CD1c-positive myeloid dendritic cell (primary cell): ENCODE measurements at regions not wholly inside any gene's neighbourhood (a gene's known extent, or its start where the extent isn't known, plus 50 kb on each side); places are given as distances from the start of the nearest gene placed in this dataset.

Experiments used
- DNase-seq: peaks from one replicate; pipeline ENCODE4 v3.0.0-alpha.2; 2016; ENCODE audit errors: extremely low spot score

DNA sequence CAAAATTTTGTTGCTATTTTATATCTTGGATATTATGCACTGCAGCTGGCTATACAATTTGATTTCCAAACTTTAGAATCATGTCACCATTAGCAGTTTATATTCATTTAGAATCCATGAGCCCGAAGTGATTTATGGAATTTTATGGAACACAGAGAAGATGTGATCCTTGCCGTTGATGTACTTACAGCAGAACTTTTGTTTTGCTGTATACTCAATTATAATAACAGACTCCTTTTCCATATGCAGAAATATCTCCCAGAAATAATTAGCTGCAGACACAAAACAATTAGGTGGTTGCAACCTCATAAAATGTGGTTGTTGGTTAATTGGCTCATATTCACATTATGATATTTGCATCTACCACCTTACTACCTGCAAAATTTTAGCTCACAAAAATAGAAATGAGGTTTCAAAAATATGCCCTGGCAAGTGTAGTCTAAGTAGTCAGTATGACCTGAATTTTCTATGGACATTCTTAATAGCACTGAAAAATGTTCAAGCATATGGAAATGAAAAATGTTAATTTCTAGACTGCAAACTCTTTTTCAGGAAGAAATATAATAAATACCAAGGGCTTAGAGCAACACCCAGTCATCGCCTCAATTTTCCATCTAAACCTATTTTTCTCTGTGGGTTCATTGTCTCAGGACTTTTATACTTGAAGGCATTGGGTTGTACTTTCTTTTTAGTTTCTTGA lies 997.6 kb downstream of the MCTP2 start:
- DNase-seq: no peak

DNA sequence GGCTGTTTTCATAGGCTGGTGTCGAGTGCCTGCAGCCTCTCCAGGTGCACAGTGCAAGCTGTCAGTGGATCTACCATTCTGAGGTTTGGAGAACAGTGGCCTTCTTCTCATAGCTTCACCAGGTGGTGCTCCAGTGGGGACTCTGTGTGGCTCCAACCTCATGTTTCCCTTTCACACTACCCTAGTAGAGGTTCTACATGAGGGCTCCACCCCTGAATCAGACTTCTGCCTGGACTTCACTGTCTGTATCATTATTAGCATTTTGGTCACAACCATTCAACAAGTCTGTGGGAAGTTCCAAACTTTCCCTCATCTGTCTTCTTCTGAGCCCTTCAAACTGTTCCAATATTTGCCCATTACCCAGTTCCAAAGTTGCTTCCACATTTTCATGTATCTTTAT lies 1003.7 kb downstream of the MCTP2 start:
- DNase-seq: no peak

DNA sequence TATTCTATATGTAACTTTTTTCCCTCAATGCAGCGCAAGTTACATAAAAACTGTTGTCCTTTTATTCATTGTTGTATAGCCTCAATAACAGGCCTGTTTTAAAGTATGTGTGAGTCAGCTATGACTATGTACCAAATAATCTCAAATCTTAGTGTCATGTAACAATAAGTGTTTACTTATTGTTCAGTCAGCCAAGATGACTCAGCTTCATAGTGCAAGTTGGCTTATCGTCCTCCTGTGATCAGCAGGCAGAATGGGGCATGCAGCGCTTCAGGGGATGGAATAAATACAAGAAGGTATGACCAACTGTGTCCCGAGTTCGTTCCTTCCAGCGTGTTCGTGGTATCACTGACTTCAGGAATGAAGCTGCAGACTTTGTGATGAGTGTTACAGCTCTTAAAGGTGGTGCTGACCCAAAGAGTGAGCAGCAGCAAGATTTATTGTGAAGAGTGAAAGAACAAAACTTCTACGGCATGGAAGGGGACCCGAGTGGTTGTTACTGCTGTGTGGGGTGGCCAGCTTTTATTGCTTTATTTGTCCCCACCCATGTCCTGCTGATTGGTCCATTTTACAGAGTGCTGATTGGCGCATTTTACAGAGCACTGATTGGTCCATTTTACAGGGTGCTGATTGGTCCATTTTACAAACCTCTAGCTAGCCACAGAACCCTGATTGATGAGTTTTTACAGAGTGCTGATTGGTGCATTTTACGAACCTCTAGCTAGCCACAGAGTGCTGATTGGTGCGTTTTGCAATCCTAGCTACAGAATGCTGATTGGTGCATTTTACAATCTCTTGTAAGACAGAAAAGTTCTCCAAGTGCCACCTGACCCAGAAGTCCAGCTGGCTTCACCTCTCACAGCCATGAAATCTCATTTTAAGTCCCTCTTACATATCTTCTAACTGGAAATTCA lies 1016.0 kb downstream of the MCTP2 start:
- no peak for DNase-seq

DNA sequence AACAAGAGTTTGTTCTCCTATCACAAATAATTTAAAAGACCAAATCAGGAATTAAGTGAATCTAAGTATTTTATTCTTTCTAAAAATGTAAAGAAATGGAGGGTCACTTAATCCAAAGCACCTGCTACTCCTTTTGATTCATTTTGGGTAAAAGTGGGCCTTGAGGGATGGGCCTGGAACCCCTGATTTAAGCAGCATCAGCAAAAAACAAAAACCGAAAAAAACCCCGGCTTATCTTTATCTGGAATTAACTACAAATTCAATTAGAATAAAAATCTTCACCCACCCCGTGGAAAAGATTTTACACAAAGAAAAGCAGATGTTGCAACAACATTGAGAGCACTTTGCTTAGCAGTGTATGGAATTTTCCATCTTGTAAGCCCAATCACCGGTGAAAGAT lies 1018.2 kb downstream of the MCTP2 start:
- no peak for DNase-seq

DNA sequence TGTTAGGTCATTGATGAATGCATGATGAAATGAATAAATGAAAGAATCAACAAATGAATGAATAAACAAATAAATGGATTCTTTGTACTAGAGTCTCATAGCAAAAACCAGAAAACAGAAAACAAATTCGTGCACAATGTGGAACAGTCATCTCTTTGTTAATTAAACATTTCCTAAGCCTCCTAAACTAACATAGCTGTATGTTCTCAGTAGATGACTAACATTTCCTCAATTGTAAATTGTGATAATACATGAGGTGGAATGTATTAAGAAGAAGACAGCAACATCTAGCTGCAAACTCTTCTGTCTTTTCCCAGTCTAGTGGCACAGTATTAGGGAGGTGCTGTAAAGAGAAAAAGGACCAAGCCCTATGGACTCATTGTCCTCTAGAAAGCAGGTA lies 1021.0 kb downstream of the MCTP2 start:
- DNase-seq: no peak

DNA sequence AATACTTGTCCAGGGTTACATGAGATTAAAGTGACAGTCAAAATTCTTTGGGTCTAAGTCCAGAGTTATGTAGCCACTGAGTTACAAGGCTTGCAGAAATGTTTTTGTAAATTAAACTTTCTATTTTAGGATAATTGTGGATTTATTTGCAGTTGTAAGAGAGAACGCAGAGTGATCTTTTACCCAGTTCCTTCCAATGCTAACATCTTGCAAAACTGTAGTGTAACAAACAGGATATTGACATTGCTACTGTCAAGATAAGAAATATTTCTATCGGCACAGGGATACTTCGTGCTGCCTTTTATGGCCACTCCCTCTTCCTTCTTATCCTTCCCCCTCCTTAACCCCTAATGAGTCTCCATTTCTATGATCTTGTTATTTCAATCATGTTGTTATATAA lies 1022.9 kb downstream of the MCTP2 start:
- no peak for DNase-seq

DNA sequence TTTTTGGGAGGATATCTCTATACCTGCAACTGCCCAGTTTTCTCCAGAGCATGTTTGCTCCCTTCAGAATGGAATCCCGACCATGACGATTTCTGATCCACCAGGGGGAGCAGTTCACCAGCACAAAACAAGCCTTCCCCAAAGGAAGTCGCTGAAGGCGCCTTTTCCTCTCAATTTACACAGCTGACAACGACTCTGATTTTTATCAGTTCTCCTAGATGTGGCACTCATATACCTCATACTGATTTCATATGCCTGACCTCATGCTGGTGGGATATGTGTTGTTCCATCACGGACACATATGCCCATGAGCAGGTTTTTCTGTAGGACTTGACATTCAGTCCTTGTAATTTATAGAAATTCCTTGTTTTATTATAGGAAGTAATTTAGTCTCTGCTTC lies 1028.2 kb downstream of the MCTP2 start:
- DNase-seq: peak; percentile 62

DNA sequence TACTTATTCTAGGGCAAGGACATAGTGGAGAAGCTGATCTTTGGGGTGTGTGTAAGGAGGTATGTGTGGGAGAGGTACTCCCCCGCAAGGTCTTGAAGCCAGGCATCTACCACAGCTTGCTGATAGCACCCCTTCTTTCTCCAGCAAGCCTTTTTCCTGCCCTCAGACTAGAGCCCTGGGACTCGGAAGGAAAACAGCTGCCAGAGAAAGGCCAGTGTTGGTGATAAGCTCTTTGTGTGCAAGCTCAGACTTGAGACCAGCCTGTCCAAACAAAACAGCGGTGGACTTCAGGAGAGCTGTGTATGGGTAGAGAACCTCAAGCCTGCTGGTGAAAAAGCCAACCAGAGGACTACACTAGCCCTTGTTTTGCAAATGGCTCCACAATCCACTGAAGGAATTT lies 1028.6 kb downstream of the MCTP2 start:
- no peak for DNase-seq

DNA sequence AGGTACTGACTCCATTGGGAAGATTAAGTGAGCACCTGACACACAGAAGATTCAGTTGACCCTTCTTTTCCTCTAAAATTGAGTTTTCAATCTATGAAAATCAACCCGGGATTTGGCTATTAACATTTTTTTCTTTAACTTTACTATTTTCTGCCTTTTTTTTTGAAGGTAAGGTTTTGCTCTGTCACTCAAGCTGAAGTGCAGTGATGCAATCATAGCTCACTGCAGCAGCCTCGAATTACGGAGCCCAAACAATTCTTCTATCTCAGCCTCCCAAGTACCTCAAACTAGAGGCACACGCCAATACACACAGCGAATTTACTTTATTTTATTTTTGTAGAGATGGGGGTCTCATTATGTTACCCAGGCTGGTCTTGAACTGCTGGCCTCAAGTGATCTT lies 1029.5 kb downstream of the MCTP2 start:
- DNase-seq: no peak

DNA sequence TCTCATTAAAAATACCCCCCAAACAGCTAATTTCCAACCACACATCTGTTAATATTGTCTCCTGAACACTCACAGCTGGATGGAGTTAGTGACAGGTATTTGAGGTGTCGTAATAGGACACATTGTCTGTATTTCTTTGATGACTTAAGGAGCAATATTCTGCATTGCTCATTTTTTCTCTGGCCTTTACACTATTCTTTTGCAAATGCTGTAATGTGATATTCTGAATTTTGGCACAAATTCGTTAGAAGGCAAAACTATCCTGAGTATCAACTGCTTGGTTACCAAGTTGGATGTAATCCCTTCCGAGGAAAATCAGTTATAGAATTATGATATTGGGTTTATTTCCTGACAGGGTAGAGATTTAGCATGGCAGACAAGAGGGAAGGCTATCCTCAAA lies 1030.2 kb downstream of the MCTP2 start:
- no peak for DNase-seq

DNA sequence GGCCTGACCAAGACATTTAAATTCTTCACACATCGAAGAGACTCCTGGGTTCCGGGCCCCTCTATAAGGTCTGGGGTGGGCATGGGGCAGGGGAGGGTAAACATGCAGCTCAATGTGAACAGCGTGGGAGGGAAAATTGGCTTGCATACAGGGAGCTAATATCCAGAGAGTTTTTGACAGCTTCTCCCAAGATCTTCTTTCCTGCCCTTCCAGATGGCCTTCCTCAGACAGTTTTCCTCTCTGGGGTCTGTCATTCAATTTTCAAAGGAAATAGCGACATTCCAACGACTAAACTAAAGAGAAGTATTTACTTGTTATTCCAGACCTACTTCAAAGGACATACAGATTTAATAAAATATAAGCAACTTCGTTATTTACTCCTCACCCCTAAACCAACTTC lies 1030.6 kb downstream of the MCTP2 start:
- no peak for DNase-seq

DNA sequence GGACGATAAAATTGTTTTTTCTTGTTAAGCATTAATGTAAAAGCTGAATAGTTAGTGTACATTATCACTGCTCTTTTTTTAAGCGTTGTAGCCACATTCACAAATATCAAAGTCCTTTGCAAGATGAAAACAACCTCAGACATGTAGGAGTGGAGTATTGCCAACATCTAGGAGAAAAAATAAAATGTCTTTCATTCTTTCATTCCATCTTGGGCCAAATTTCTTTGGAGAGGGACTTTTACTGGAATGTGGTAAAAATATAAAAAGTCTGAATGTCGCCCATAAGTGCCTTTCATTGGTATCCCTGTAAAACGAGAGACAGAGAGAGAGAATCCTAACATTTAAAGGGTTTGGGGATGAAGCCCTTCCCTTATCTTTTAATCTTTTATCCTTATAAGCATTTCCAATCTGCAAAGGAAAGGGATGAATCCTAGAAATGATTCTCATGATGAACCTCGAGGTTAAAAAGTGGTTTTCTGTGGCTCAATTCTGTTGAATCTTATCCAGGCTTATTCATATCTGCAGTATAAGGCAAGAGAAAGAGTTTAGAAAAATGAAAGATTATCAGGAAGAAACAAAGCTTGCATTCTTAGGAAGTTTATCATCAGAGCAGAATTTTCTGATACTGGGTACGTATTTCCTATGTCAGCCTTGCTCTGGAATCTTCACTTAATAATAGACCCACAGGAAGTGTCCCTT lies 1031.7 kb downstream of the MCTP2 start:
- no peak for DNase-seq

DNA sequence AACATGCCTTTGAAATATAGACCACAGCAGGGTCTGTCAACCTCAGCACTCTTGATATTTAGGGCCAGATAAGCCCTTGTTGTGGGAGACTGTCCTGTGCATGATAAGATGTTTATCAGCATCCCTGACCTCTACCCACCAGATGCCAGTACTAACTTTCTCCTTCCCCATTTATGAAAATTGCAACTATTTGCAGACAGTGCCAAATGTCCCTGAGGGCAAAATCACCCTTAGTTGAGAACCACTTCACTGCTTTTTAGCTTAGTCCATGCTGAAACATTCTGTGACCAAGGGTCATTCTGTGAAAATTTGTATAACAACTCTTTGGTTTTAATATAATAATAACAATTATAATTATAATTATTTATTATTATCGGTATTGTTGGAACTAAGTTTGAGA lies 1032.4 kb downstream of the MCTP2 start:
- no peak for DNase-seq

DNA sequence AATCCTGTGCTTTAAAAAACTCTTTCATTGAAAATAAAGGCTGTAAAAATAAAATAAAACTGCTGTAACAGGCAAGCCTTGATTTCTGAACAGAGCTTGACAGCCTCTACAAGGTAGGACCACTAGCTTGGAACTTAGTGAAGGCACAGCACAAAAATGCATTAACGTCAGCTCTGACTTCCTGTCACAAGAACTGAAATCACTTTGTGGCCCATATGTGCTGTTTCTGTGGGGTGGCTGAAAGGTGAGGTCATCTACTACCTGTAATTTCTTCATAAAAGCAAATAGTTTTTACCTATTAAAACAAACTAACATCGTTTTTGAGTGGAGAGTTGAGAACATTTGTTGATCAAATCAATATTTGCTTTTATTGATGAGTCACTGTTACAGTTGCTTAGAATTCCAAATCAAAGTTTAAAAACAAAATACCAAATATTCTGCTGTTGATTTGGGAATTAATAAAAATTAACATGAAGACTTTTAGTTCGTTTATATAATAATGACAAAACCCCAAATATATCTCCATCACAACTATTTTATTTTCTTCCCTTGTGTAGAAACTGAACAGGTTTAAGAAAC lies 1034.1 kb downstream of the MCTP2 start:
- no peak for DNase-seq

DNA sequence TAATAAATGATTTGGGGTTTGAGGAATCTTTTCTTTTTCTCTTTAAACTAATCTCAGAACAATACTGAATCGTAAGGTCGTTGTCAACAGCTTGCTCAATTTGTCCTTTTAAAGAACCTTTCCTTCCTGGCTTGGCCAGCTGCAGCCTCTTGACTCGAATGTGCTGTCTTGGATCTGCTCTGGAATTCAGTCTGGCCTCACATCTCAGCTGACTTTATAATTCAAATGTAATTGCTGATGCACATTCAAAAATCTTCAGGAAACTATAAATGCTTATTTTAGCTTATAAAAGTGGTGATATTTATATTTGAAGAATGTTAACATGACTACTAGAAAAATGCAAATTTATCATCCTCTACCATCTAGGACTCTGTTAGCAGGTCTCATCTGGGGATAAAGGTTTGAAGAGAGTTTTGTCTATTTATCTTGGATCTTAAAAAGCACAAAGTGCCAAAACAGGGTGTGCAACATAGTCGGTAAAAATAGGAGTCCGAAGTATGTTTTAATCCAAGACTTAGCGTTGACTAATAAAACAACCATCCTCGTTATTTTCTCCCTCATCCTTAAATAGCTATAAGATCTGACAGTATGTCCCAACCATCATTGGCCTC lies 1035.2 kb downstream of the MCTP2 start:
- DNase-seq: no peak

DNA sequence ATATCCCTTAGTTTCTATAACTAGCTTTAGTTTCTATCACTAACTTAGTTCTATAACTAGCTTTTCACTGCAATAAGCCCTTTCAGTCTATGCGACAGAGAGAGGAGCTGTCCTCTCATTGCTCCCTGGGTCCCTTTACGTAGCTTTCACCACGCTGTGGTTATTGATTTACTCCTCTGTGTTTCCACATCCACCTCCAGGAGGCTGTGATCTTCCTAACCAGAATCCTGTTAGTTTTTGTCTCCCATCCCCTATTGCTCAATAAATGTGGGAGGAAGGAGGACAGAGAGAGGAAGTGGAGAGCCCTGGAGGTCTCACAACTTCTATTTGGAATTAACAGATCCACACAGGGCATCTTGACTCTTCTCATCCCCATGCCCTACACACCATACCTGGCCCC lies 1036.1 kb downstream of the MCTP2 start:
- DNase-seq: no peak

DNA sequence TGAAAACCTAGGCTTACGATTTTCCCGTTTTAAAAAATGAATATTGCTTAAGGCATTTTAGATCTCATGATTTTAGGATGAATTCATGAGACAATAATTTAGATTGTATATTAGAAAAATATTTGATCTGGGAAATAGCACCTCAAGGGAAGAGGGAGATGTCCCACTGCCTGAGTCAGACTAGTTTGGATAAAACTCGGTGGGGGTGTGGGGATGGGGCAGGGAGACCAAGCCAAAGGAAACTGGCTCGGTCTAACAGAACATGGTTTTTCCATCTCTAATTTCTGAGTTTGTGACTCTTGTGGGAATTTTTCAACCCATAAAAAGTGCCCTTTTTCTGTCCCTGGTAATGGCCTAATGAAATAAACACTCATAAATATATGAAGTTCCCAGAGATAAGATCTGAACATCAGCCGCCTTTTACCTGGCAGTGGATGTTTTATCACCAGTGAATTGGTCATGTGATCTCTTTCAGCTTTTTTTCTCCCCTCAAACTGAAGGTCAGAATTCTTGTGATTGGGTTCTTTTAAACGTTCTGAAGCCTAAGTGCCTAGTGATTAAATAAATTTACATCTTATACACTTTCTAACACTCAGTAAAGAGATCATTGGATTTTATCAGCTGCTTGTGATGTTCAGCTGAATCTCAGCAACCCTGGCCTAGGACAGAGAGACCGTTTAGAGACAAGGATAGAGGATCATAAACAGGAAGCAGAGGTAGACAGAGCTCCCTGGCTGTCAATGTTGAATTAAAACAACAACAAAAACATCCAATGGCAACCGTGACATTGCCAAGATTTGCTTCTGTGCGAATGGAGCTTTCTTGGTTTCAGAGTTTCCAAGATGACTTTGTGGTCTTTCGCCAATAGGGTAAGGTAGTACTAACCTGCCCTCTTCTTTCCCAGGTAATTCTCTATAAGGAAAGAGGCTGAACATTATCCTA lies 1038.2 kb downstream of the MCTP2 start:
- no peak for DNase-seq

DNA sequence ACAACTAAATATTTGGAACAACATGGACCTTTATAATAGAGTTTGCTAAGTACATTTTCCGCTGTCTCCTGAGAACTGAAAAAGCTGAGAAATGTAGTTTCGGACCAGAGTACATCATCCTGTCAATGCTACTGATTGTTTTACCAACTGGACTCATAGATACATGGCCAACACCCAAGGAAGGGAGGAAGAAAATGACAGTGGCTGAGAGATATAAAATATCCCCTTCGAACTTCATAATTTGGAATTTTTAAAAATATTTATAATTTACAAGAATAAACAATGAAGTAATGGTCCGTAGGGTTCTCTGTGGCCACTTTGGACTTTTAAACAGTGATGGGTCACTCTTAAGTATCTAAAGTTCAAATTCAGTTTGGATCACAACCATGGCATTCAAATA lies 1042.7 kb downstream of the MCTP2 start:
- DNase-seq: no peak

DNA sequence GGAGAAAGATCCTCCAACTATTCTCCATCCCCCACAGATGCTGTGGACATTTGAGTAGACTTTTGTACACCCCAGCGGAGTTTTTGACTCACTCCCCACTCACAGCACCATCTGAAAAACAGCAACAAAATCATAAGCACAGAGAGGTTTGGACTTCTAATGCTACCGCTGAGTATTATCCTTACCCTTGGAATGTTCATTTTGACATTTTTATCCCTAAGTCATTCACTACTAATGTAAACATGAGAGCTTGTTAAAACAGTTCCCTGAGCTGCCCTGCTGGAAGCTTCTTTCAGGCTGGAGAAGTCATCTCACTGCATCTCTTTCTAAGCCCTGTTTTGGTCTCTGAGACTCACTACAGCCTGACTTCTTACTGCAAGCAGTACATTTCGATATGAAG lies 1045.9 kb downstream of the MCTP2 start:
- DNase-seq: no peak

DNA sequence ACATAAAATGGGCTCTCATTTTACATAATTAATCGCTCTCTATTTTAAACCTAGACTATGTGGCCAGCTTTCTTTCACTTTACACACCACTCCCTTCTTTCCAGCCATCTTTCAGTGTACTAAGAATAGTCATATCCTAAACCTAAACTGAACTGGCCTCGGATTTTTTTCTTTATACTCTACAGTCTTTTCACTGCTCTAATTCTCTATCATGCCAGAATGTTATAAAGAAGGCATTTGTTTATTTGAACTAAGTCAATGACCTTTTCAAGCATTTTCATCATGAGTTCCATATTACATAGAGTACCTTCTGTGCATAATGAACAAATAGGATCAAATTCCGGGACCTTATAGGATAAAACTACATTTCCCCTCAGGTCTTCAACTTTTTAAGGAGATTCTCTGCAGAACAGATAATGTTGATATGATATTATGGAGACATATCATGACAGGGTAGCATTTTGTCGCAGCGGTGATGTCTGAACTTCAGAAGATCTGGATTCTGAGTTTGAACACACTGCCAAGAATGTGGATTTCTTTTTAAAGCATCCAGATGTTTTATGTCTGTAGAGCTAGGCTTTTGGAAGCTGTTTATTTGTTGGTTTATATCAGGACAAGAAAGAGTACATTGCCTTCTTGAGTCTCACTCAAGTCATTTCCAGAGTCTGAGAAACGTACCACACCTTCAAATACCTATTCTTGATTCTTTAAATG lies 1047.3 kb downstream of the MCTP2 start:
- no peak for DNase-seq
